ENCODE measurements at regions not wholly inside any gene's neighbourhood (a gene's known extent, or its start where the extent isn't known, plus 50 kb on each side); places are given as distances from the start of the nearest gene placed in this dataset.

GRCh38 chrX:109264878-109265277, 217.0 kb downstream of the GUCY2F start:
- TF ChIP-seq CTCF (IDR thresholded peaks at IDR 0.05; ENCODE audit: control insufficient read depth, insufficient read depth, low read depth, low read length, missing control alignments) = no peak
- DNase-seq (ENCODE audit: low read depth) = no peak
- no peak overlapping the region for H3K4me3 ChIP-seq (ENCODE audit: control insufficient read depth, low read depth, low read length)

DNA sequence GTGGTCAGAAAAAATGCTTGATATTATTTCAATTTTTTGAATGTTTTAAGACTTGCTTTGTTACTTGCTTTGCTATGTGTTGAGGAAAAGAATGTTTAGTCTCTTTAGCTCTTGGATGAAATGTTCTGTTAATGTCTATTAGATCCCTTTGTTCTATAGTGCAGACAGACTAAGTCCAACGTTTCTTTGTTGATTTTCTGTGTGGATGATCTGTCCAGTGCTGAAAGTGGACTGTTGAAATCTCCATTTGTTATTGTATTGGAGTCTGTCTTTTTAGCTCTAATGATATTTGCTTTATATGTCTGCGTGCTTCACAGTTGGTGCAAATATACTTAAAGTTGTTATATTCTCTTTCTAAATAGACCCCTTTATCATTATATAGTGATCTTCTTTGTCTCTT, 220.6 kb downstream of the GUCY2F start:
- no peak for TF ChIP-seq CTCF (IDR thresholded peaks at IDR 0.05; ENCODE audit: control insufficient read depth, insufficient read depth, low read depth, low read length, missing control alignments)
- no peak overlapping the region for H3K4me3 ChIP-seq (ENCODE audit: control insufficient read depth, low read depth, low read length)
- no peak for DNase-seq (ENCODE audit: low read depth)

DNA sequence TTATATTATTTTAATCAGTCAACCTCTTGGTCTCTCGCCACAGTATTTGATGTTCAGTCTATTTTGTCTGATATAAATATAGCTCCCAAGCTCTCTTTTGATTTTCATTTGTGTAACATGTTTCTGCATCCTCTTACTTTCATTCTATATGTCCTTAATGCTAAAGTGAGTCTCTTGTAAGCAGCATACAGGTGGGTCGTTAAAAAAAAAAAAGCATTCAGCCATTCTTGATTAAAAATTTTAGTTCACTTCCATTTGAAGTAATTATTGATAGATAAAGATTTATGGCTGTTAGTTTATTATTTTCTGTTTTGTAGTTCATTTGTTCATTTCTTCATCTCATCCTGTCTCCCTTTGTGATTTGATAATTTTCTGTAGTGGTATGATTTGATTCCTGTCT, 229.1 kb downstream of the GUCY2F start:
- no peak for DNase-seq (ENCODE audit: low read depth)
- no peak overlapping the region for H3K4me3 ChIP-seq (ENCODE audit: control insufficient read depth, low read depth, low read length)
- no peak for TF ChIP-seq CTCF (IDR thresholded peaks at IDR 0.05; ENCODE audit: control insufficient read depth, insufficient read depth, low read depth, low read length, missing control alignments)

DNA sequence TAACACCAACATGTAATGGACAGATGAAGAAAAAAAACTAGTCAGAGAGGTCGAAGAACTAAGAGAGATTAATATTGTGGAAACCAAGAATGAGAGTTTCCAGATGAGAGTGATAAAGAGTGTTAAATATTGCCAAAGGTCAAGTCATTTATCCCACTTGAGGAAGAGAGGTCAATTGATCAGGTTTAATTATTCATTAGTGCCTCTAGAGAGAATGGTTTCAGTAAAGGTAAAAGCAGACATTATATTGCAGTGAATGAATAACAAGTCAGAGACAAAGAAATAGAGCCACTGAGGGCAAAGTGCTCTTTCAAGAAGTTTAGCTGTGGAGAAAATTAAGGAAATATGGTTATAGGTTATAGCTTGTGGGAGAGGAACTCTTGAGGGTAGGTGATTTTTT, 263.1 kb downstream of the GUCY2F start:
- no peak for DNase-seq (ENCODE audit: low read depth)

DNA sequence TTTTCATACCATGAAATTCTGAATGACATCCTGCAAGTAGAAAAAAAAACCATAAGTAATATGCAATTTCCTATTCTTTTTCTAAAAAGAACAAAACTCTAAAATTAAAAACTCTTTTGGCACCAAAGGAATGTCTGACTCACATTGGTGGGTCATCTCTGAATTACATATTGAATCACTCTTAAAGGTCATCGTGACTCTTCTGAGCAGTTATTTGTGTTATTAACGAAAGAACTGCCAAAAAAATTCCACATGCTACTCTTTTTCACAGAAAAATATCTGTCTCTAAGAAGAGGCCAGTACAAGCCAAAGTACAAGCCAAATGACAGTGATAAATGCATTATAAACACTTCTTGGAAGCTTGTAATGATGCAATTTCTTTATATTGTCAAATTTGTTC, 282.2 kb downstream of the GUCY2F start:
- DNase-seq (ENCODE audit: low read depth) = no peak
- H3K4me3 ChIP-seq (ENCODE audit: control insufficient read depth, low read depth, low read length) = no peak overlapping the region
- no peak for TF ChIP-seq CTCF (IDR thresholded peaks at IDR 0.05; ENCODE audit: control insufficient read depth, insufficient read depth, low read depth, low read length, missing control alignments)

More for the DNA sequence above, 263.1 kb downstream of the GUCY2F start:
- no peak overlapping the region for H3K4me3 ChIP-seq (ENCODE audit: control insufficient read depth, low read depth, low read length)
- TF ChIP-seq CTCF (IDR thresholded peaks at IDR 0.05; ENCODE audit: control insufficient read depth, insufficient read depth, low read depth, low read length, missing control alignments) = no peak

GRCh38 chrX:109190542-109190941, 291.3 kb downstream of the GUCY2F start:
- H3K4me3 ChIP-seq (ENCODE audit: control insufficient read depth, low read depth, low read length) = no peak overlapping the region
- no peak for DNase-seq (ENCODE audit: low read depth)
- TF ChIP-seq CTCF (IDR thresholded peaks at IDR 0.05; ENCODE audit: control insufficient read depth, insufficient read depth, low read depth, low read length, missing control alignments) = no peak
